ENCODE measurements at regions not wholly inside any gene's neighbourhood (a gene's known extent, or its start where the extent isn't known, plus 50 kb on each side); places are given as distances from the start of the nearest gene placed in this dataset.

DNA sequence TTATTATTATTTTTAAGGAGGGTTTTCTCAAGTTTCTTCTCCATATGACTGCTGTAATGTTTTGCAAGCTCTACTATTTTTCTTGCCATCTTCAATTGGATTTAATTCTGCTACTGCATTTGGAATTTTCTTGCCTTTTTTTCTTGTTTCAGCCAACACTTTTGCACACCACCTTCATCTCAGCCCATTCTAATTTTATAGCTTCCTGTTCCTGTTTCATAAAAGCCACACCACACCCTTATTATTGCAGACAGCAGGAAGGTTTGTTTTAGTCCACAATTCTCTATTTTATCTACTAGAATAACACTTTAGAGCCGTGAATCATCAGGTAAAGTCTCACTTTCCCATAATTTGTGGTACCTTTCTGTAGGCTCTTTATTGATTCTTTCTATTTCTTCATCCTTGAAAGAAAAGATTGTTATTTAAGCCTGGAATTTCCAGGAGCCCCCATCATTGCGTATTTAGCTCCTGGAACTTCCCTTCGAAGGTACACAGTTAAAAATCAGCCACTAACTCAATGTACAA is 209.3 kb upstream of the TBX20 start:
- Histone ChIP-seq H3K9me3 (ENCODE audit: low read length) (no peaks in the 10 kb centered on the region), H3K36me3 (ENCODE audit: insufficient read depth, low read length) (no peaks in the 10 kb centered on the region), H3K4me2 (ENCODE audit: low read length) (no peak overlapping the region), H2AFZ (ENCODE audit: low read depth, low read length) (no peak overlapping the region), H3K27me3 (ENCODE audit: insufficient read depth, low read depth, low read length) (no peaks in the 10 kb centered on the region), H3K9me2 (ENCODE audit: insufficient read depth, low read length) (no peaks in the 10 kb centered on the region), H4K20me1 (ENCODE audit: insufficient read depth) (no peaks in the 10 kb centered on the region), H3K4me3 (ENCODE audit: low read length) (no peak overlapping the region), H3K79me2 (replicated peaks; ENCODE audit: insufficient read depth, low read length) (no peaks in the 10 kb centered on the region), H3K9ac (ENCODE audit: low read length) (no peak overlapping the region), H3K27ac (ENCODE audit: low read length) (no peak overlapping the region), H3F3A (ENCODE audit: insufficient read depth, low read length, poor library complexity, severe bottlenecking) (no peaks in the 10 kb centered on the region)
- TF ChIP-seq EZH2 (IDR thresholded peaks at IDR 0.05; ENCODE audit: borderline replicate concordance, insufficient read depth, low read length, poor library complexity, severe bottlenecking) = no peak
- no peak for TF ChIP-seq EP300 (conservative IDR thresholded peaks at IDR 0.05; ENCODE audit: poor library complexity, severe bottlenecking)

GRCh38 chr7:35454575-35455385 is 200.9 kb upstream of the TBX20 start:
- peak overlapping the region; percentile 40 for H3K4me3 ChIP-seq (ENCODE audit: low read length)
- no peaks in the 10 kb centered on the region for H3F3A ChIP-seq (ENCODE audit: insufficient read depth, low read length, poor library complexity, severe bottlenecking)
- H3K4me2 ChIP-seq (ENCODE audit: low read length) = no peak overlapping the region

More at GRCh38 chr7:35454575-35455385, 200.9 kb upstream of the TBX20 start:
- H4K20me1 ChIP-seq (ENCODE audit: insufficient read depth) = no peaks in the 10 kb centered on the region
- peaks cover 4% of the 10 kb centered on the region for H3K27me3 ChIP-seq (ENCODE audit: insufficient read depth, low read depth, low read length)
- no peaks in the 10 kb centered on the region for H3K9me2 ChIP-seq (ENCODE audit: insufficient read depth, low read length)
- no peak overlapping the region for H3K27ac ChIP-seq (ENCODE audit: low read length)
- no peaks in the 10 kb centered on the region for H3K36me3 ChIP-seq (ENCODE audit: insufficient read depth, low read length)
- no peaks in the 10 kb centered on the region for H3K79me2 ChIP-seq (replicated peaks; ENCODE audit: insufficient read depth, low read length)
- no peak overlapping the region for H3K9ac ChIP-seq (ENCODE audit: low read length)
- H3K9me3 ChIP-seq (ENCODE audit: low read length) = no peaks in the 10 kb centered on the region
- TF ChIP-seq MXI1 (conservative IDR thresholded peaks at IDR 0.05; ENCODE audit: poor library complexity, severe bottlenecking) = no peak
- TF ChIP-seq, protein P1, sequence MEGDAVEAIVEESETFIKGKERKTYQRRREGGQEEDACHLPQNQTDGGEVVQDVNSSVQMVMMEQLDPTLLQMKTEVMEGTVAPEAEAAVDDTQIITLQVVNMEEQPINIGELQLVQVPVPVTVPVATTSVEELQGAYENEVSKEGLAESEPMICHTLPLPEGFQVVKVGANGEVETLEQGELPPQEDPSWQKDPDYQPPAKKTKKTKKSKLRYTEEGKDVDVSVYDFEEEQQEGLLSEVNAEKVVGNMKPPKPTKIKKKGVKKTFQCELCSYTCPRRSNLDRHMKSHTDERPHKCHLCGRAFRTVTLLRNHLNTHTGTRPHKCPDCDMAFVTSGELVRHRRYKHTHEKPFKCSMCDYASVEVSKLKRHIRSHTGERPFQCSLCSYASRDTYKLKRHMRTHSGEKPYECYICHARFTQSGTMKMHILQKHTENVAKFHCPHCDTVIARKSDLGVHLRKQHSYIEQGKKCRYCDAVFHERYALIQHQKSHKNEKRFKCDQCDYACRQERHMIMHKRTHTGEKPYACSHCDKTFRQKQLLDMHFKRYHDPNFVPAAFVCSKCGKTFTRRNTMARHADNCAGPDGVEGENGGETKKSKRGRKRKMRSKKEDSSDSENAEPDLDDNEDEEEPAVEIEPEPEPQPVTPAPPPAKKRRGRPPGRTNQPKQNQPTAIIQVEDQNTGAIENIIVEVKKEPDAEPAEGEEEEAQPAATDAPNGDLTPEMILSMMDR (IDR thresholded peaks at IDR 0.05; ENCODE audit: poor library complexity, severe bottlenecking) = no peak
- TF ChIP-seq POLR2AphosphoS5 (IDR thresholded peaks at IDR 0.05) = no peak
- TF ChIP-seq SMC3 (conservative IDR thresholded peaks at IDR 0.05; ENCODE audit: poor library complexity) = no peak
- TF ChIP-seq EP300 (conservative IDR thresholded peaks at IDR 0.05; ENCODE audit: poor library complexity, severe bottlenecking) = no peak
- no peak for TF ChIP-seq TAF1 (IDR thresholded peaks at IDR 0.05; ENCODE audit: low read depth)
- TF ChIP-seq REST (IDR thresholded peaks at IDR 0.05; ENCODE audit: borderline replicate concordance) = no peak
- H2AFZ ChIP-seq (ENCODE audit: low read depth, low read length) = no peak overlapping the region
